BE2C (cell line): ENCODE measurements at regions not wholly inside any gene's neighbourhood (a gene's known extent, or its start where the extent isn't known, plus 50 kb on each side); places are given as distances from the start of the nearest gene placed in this dataset.
"Not testable (repeated sequence)": the region's sequence is repeated elsewhere in the genome, so short reads cannot be mapped to it uniquely, and the experiment has no call there.

Experiments
- DNase-seq: peaks from one replicate; pipeline ENCODE4 v3.0.0-alpha.2; 2020
- H3K27me3 ChIP-seq: fragments of 250-450 bp; sonication (Bioruptor Pico); 2 replicates; pipeline ENCODE4 v1.5.1; 2020; ENCODE audit warnings: mild to moderate bottlenecking
- H3K36me3 ChIP-seq: fragments of 250-450 bp; sonication (Bioruptor Pico); 2 replicates; pipeline ENCODE4 v1.5.1; 2020; ENCODE audit warnings: mild to moderate bottlenecking
- H3K4me1 ChIP-seq: fragments of 250-450 bp; sonication (Bioruptor Pico); 2 replicates; pipeline ENCODE4 v1.5.1; 2020
- H3K4me3 ChIP-seq: 2 replicates; pipeline ENCODE4 v1.5.1; 2011; ENCODE audit warnings: low read depth, low read length
- H3K9me3 ChIP-seq: fragments of 250-450 bp; sonication (Bioruptor Pico); 2 replicates; pipeline ENCODE4 v1.5.1; 2020
- TF ChIP-seq, protein P1 (sequence below): IDR thresholded peaks from 2 replicates; pipeline ENCODE4 v1.5.1; 2012; ENCODE audit warnings: mild to moderate bottlenecking, low read depth, low read length

DNA sequence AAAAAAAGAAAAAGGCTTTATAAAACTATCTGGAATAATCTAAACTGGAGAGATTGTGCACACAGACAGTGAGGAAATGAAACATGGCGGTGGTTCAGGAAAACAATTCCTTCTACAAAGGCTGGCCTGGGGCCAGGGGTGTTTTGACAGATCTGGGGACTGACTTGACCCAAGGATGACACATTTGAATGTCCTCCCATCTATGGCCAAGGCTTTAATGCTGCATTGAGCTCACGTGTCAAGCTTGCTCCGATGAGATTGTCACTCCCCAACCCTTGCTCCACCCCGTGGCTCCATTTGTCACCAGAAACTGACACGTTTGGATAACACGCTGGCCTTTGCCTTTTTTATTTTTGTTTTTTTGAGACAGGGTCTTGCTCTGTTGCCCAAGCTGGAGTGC, 156.1 kb downstream of the ZFP64 start:
- no peaks in the 10 kb centered on the region for H3K36me3 ChIP-seq

GRCh38 chr20:52034581-52034980, 157.0 kb downstream of the ZFP64 start:
- no peak for DNase-seq
- TF ChIP-seq, protein P1, sequence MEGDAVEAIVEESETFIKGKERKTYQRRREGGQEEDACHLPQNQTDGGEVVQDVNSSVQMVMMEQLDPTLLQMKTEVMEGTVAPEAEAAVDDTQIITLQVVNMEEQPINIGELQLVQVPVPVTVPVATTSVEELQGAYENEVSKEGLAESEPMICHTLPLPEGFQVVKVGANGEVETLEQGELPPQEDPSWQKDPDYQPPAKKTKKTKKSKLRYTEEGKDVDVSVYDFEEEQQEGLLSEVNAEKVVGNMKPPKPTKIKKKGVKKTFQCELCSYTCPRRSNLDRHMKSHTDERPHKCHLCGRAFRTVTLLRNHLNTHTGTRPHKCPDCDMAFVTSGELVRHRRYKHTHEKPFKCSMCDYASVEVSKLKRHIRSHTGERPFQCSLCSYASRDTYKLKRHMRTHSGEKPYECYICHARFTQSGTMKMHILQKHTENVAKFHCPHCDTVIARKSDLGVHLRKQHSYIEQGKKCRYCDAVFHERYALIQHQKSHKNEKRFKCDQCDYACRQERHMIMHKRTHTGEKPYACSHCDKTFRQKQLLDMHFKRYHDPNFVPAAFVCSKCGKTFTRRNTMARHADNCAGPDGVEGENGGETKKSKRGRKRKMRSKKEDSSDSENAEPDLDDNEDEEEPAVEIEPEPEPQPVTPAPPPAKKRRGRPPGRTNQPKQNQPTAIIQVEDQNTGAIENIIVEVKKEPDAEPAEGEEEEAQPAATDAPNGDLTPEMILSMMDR: no peak

More for the DNA sequence above, 156.1 kb downstream of the ZFP64 start:
- Histone ChIP-seq H3K4me1 (no peaks in the 10 kb centered on the region), H3K4me3 (no peak overlapping the region), H3K27me3 (no peaks in the 10 kb centered on the region), H3K9me3 (no peaks in the 10 kb centered on the region)
- TF ChIP-seq, protein P1: no peak
- no peak for DNase-seq

GRCh38 chr20:52033313-52033712, 158.3 kb downstream of the ZFP64 start:
- H3K36me3 ChIP-seq: no peaks in the 10 kb centered on the region
- no peaks in the 10 kb centered on the region for H3K27me3 ChIP-seq
- no peaks in the 10 kb centered on the region for H3K4me1 ChIP-seq
- no peak overlapping the region for H3K4me3 ChIP-seq
- TF ChIP-seq, protein P1: no peak
- no peak for DNase-seq
- H3K9me3 ChIP-seq: no peaks in the 10 kb centered on the region

More at GRCh38 chr20:52034581-52034980, 157.0 kb downstream of the ZFP64 start:
- no peaks in the 10 kb centered on the region for H3K27me3 ChIP-seq
- no peaks in the 10 kb centered on the region for H3K9me3 ChIP-seq
- no peaks in the 10 kb centered on the region for H3K36me3 ChIP-seq
- no peaks in the 10 kb centered on the region for H3K4me1 ChIP-seq
- H3K4me3 ChIP-seq: no peak overlapping the region

DNA sequence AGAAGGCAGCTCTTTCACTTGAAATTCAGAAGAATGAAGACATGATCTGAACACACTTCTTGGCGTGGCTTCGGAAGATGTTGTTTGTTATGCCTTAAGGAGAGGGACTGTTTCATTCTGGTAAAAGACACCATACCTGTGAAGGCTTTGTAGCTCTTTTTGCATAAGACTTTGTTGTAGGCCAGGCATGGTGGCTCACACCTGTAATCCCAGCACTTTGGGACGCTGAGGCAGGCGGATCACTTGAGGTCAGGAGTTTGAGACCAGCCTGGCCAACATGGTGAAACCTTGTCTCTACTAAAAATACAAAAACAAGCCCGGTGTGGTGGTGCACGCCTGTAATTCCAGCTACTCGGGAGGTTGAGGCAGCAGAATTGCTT, 159.3 kb downstream of the ZFP64 start:
- H3K27me3 ChIP-seq, H3K4me3 ChIP-seq, H3K36me3 ChIP-seq: not testable (repeated sequence)

GRCh38 chr20:52031563-52032303, 159.8 kb downstream of the ZFP64 start:
- TF ChIP-seq, protein P1: no peak
- no peak for DNase-seq
- Histone ChIP-seq H3K4me3 (no peak overlapping the region), H3K27me3 (no peaks in the 10 kb centered on the region), H3K36me3 (no peaks in the 10 kb centered on the region), H3K4me1 (no peaks in the 10 kb centered on the region), H3K9me3 (no peaks in the 10 kb centered on the region)

More for the DNA sequence above, 159.3 kb downstream of the ZFP64 start:
- DNase-seq, H3K4me1 ChIP-seq, H3K9me3 ChIP-seq: not testable (repeated sequence)

- Histone ChIP-seq H3K36me3 (no peaks in the 10 kb centered on the region), H3K4me1 (no peaks in the 10 kb centered on the region), H3K27me3 (no peaks in the 10 kb centered on the region), H3K9me3 (no peaks in the 10 kb centered on the region), H3K4me3 (no peak overlapping the region)
- DNase-seq: no peak
- TF ChIP-seq, protein P1: no peak
Observed at GRCh38 chr20:52031206-52031562, 160.4 kb downstream of the ZFP64 start.

DNA sequence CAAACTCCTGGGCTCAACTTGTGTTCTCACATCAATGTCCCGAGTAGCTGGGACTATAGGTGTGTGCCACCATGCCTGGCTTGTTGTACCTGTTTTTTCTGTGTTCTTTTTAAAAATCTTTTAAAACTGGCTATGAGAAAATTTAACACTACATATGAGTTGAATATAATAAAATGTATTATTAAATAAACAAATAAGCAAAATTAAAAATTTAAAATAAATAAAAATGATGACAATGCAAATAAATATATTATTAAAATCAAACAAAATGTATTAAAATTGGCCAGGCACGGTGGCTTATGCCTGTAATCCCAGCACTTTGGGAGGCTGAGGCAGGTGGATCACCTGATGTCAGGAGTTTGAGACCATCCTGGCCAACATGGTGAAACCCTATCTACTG, 162.4 kb downstream of the ZFP64 start:
- not testable (repeated sequence) for H3K36me3 ChIP-seq, DNase-seq, H3K4me1 ChIP-seq, H3K9me3 ChIP-seq, H3K27me3 ChIP-seq, H3K4me3 ChIP-seq
